T-cell (primary cell): ENCODE measurements at regions not wholly inside any gene's neighbourhood (a gene's known extent, or its start where the extent isn't known, plus 50 kb on each side); places are given as distances from the start of the nearest gene placed in this dataset.
"Not testable (repeated sequence)": the region's sequence is repeated elsewhere in the genome, so short reads cannot be mapped to it uniquely, and the experiment has no call there.

Experiments used
- ATAC-seq, 4 experiments: fragments of 200-7000 bp in 3 of 4; fragments of 150-1000 bp in 1 of 4; cut with Tn5 transposase; replicated peaks in 1 of 4; 1 replicate in 3 of 4; 2 replicates in 1 of 4; pipeline ENCODE4 v1.10.0; 2021; ENCODE audit warnings: moderate library complexity in 3 of 4, mild to moderate bottlenecking in 2 of 4, moderate number of reproducible peaks in 1 of 4
- CTCF ChIA-PET, 2 donors: fragments of 300-600 bp; sonication (Branson Sonifier 250); formaldehyde crosslinking; loops; one replicate each; lab custom pipeline; 2022; ENCODE audit warnings: antibody characterized with exemption in 2 of 2; lab: Charles Lee
- POLR2A ChIA-PET, 2 donors: fragments of 300-600 bp; sonication (Branson Sonifier 250); formaldehyde crosslinking; loops; one replicate each; lab custom pipeline; 2022; ENCODE audit warnings: antibody characterized with exemption in 2 of 2; lab: Charles Lee
- DNase-seq, 35 experiments: peaks; one replicate each; pipeline versions ENCODE4 v3.0.0 to v3.0.0-alpha.2; 2013 to 2023
- H3K27ac ChIP-seq: one replicate; pipeline ENCODE4 v1.5.1; 2013; ENCODE audit warnings: low read length
- H3K27me3 ChIP-seq, 2 experiments: replicated peaks in 1 of 2; 1 replicate in 1 of 2; 2 replicates in 1 of 2; pipeline versions ENCODE4 v1.6.1 to v1.7.0; 2013; ENCODE audit warnings: low read length in 1 of 2, mixed read lengths in 1 of 2; ENCODE audit not compliant: control insufficient read depth in 2 of 2, insufficient read depth in 2 of 2; ENCODE audit errors: extremely low read depth in 1 of 2
- H3K36me3 ChIP-seq, 2 donors: 1 replicate in 1 of 2; 2 replicates in 1 of 2; pipeline versions ENCODE4 v1.6.1 to v1.7.0; 2013; ENCODE audit warnings: low read length in 1 of 2; ENCODE audit not compliant: control insufficient read depth in 2 of 2, insufficient read depth in 1 of 2; ENCODE audit errors: extremely low read depth in 1 of 2
- H3K4me1 ChIP-seq, 2 experiments: 1 replicate in 1 of 2; 2 replicates in 1 of 2; pipeline versions ENCODE4 v1.6.1 to v1.7.0; 2013; ENCODE audit warnings: low read length in 2 of 2, mixed read lengths in 1 of 2; ENCODE audit not compliant: insufficient read depth in 2 of 2, control insufficient read depth in 1 of 2; ENCODE audit errors: extremely low read depth in 1 of 2
- H3K4me3 ChIP-seq, 2 donors: 1 replicate in 1 of 2; 2 replicates in 1 of 2; pipeline versions ENCODE4 v1.5.1 to v1.7.0; 2013; ENCODE audit warnings: mild to moderate bottlenecking in 2 of 2, low read length in 1 of 2, moderate library complexity in 1 of 2; ENCODE audit not compliant: control insufficient read depth in 1 of 2; ENCODE audit errors: extremely low read depth in 1 of 2
- H3K9me3 ChIP-seq: 2 replicates; pipeline ENCODE4 v1.7.0; 2013
- H3K27ac Mint-ChIP-seq, 2 donors: one replicate each; pipeline ENCODE4 v1.8.0; 2020 to 2021; ENCODE audit warnings: mild to moderate bottlenecking in 2 of 2, mixed read lengths in 2 of 2
- H3K27me3 Mint-ChIP-seq, 2 donors: one replicate each; pipeline ENCODE4 v1.8.0; 2021 to 2022; ENCODE audit warnings: mixed read lengths in 2 of 2
- H3K36me3 Mint-ChIP-seq: one replicate; pipeline ENCODE4 v1.8.0; 2021; ENCODE audit warnings: mixed read lengths
- H3K4me1 Mint-ChIP-seq, 3 donors: one replicate each; pipeline ENCODE4 v1.8.0; 2020 to 2022; ENCODE audit warnings: mixed read lengths in 3 of 3, mild to moderate bottlenecking in 1 of 3
- H3K4me3 Mint-ChIP-seq, 3 donors: one replicate each; pipeline ENCODE4 v1.8.0; 2020 to 2022; ENCODE audit warnings: mild to moderate bottlenecking in 3 of 3, mixed read lengths in 3 of 3, moderate library complexity in 3 of 3
- H3K9me3 Mint-ChIP-seq, 3 donors: one replicate each; pipeline ENCODE4 v1.8.0; 2020 to 2022; ENCODE audit warnings: mixed read lengths in 3 of 3
- WGBS: methylation state at CpG from one replicate; pipeline ENCODE4 v1.1.5; 2013; ENCODE audit warnings: missing lambda C conversion rate; ENCODE audit not compliant: insufficient coverage; 5-methylcytosine and 5-hydroxymethylcytosine counted together

DNA sequence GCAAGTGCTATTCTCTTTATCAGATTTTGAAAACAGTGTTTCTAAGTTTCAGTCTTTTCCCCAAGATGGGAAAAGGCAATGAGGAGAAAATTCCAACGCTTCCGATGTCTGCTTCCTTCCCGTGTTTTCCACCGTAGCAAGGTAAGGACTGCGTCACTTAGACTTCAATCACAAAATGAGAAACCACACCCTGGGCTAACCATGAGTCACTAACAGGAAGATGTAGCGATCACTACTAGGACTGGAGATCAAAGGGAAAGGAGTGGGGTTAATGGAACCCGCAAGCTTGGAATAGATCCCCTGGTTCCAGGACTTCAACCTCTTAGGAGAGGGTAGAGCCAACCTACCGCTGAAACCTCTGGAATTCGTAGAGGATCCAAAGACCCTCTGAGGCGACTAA, 250.7 kb upstream of the ZFP42 start:
- Mint-ChIP-seq H3K9me3 (peaks cover 10 to 35% (median 32%) of the 10 kb centered on the region in 3 donors), H3K36me3 (no peaks in the 10 kb centered on the region), H3K27me3 (no peaks in the 10 kb centered on the region), H3K4me1 (no peaks in the 10 kb centered on the region), H3K27ac (no peak overlapping the region), H3K4me3 (no peak overlapping the region)
- Histone ChIP-seq H3K27ac (no peak overlapping the region), H3K4me1 (no peaks in the 10 kb centered on the region), H3K27me3 (no peaks in the 10 kb centered on the region), H3K36me3 (no peaks in the 10 kb centered on the region), H3K4me3 (no peak overlapping the region), H3K9me3 (peaks cover 2% of the 10 kb centered on the region)
- 89% methylated on average over 5 of the region's 10 CpGs for WGBS
- no peak for DNase-seq
- no peak for ATAC-seq
- CTCF ChIA-PET = no interaction called here
- POLR2A ChIA-PET = no interaction called here

DNA sequence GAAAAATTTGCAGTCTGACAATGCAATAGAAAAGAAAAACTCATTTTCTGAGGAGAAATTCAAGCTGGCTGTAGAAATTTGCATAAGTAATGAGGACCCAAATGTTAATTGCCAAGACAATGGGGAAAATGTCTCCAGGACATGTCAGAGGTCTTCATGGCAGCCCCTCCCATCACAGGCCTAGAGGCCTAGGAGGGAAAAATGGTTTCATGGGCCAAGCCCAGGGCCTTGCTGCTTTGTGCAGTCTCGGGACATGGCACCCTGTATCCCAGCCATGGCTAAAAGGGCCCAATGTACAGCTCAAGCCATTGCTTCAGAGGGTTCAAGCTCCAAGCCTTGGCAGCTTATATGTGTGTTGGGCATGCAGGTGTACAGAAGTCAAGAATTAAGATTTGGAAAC, 244.9 kb upstream of the ZFP42 start:
- H3K27ac Mint-ChIP-seq, CTCF ChIA-PET, H3K27me3 ChIP-seq, H3K27ac ChIP-seq, H3K36me3 Mint-ChIP-seq, H3K27me3 Mint-ChIP-seq, POLR2A ChIA-PET, DNase-seq, H3K36me3 ChIP-seq, H3K4me1 ChIP-seq, ATAC-seq, H3K4me1 Mint-ChIP-seq, H3K9me3 ChIP-seq, H3K4me3 ChIP-seq, H3K4me3 Mint-ChIP-seq: not testable (repeated sequence)
- 50% methylated on average over 1 of the region's 1 CpG for WGBS
- H3K9me3 Mint-ChIP-seq = peaks cover 19 to 25% (median 20%) of the 10 kb centered on the region in 3 donors

DNA sequence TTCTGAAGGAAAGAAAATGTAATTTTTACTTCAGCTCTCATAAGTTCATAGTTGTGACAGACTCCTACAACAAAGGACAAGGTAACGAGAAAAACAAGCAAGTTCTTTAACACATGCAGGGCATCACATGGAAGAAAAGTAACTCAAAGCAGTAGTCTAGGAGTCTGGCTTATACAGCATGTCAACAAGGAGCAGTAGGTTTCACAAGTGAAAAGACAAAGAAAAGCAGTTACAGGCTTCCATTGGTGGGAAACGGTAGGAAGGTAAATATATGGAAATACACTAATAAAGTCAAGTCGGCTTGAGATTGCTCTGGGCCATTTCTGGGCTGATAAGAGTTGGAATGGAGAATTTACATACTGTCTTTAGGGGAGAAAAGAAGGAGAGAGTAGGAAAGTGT, 228.4 kb upstream of the ZFP42 start:
- Mint-ChIP-seq H3K36me3 (no peaks in the 10 kb centered on the region), H3K4me1 (no peaks in the 10 kb centered on the region), H3K27me3 (no peaks in the 10 kb centered on the region), H3K4me3 (no peak overlapping the region), H3K9me3 (peaks cover 11 to 22% (median 14%) of the 10 kb centered on the region in 3 donors), H3K27ac (no peak overlapping the region)
- WGBS = 43% methylated on average over 2 of the region's 3 CpGs
- H3K4me1 ChIP-seq = no peaks in the 10 kb centered on the region
- DNase-seq (no peak), ATAC-seq (no peak)
- no peaks in the 10 kb centered on the region for H3K9me3 ChIP-seq
- H3K36me3 ChIP-seq = no peaks in the 10 kb centered on the region
- H3K27ac ChIP-seq = no peak overlapping the region
- no peak overlapping the region for H3K4me3 ChIP-seq
- CTCF ChIA-PET = no interaction called here
- no peaks in the 10 kb centered on the region for H3K27me3 ChIP-seq
- POLR2A ChIA-PET = no interaction called here

DNA sequence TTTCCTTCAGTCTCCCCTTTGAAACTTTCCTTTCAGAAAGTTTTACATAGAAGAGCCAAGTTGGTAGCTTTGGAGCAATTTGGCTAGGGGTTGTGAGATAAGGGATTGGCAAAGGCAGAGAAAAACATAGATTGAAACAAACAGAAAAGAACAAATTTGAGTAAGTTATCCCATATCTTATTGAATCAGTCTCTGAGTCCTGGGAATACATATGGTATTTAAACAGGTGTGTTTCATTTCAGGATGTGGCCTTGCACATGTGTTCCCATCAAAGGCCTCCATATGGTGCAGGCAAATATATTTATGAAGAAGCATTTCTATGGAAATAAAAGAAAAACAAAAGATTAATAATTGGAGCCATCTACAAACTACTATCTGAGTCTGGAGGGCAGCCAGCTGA, 227.9 kb upstream of the ZFP42 start:
- H3K36me3 ChIP-seq = no peaks in the 10 kb centered on the region
- H3K27me3 Mint-ChIP-seq = no peaks in the 10 kb centered on the region
- POLR2A ChIA-PET = interaction anchor here in 1 of 2 donors (0.6 kb wide), 1 partner anchor 67 kb away, joined by 5 read pairs; no protein-coding TSS in a partner anchor
- no peaks in the 10 kb centered on the region for H3K27me3 ChIP-seq
- H3K4me1 ChIP-seq = no peaks in the 10 kb centered on the region
- ATAC-seq (no peak), DNase-seq (no peak)
- peaks cover 7 to 22% (median 14%) of the 10 kb centered on the region in 3 donors for H3K9me3 Mint-ChIP-seq
- no peaks in the 10 kb centered on the region for H3K4me1 Mint-ChIP-seq
- CTCF ChIA-PET = no interaction called here
- no peaks in the 10 kb centered on the region for H3K36me3 Mint-ChIP-seq
- H3K4me3 ChIP-seq = no peak overlapping the region
- H3K27ac Mint-ChIP-seq = no peak overlapping the region
- H3K27ac ChIP-seq = no peak overlapping the region
- H3K4me3 Mint-ChIP-seq = no peak overlapping the region
- H3K9me3 ChIP-seq = no peaks in the 10 kb centered on the region

DNA sequence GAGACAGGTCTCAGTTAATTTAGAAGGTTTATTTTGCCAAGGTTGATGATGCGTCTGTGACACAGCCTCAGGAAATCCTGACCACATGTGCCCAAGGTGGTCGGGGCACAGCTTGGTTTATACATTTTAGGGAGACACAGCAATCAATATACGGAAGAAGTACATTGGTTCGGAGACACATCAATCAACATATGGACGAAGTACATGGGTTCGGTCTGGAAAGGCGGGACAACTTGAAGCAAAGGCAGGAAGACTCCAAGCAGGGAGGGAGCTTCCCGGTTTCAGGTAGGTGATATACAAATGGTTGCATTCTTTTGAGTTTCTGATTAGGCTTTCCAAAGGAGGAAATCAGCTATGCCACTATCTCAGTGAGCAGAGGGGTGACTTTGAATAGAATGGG, 225.2 kb upstream of the ZFP42 start:
- no peaks in the 10 kb centered on the region for H3K9me3 ChIP-seq
- Mint-ChIP-seq H3K4me3 (no peak overlapping the region), H3K27me3 (no peaks in the 10 kb centered on the region), H3K27ac (no peak overlapping the region), H3K9me3 (peaks cover 0 to 19% (median 16%) of the 10 kb centered on the region in 3 donors), H3K36me3 (no peaks in the 10 kb centered on the region), H3K4me1 (no peaks in the 10 kb centered on the region)
- H3K4me1 ChIP-seq = no peaks in the 10 kb centered on the region
- 85% methylated on average over 8 of the region's 8 CpGs for WGBS
- H3K36me3 ChIP-seq = no peaks in the 10 kb centered on the region
- no peaks in the 10 kb centered on the region for H3K27me3 ChIP-seq
- H3K27ac ChIP-seq = no peak overlapping the region
- DNase-seq (no peak), ATAC-seq (no peak)
- CTCF ChIA-PET = no interaction called here
- no peak overlapping the region for H3K4me3 ChIP-seq
- POLR2A ChIA-PET = no interaction called here

DNA sequence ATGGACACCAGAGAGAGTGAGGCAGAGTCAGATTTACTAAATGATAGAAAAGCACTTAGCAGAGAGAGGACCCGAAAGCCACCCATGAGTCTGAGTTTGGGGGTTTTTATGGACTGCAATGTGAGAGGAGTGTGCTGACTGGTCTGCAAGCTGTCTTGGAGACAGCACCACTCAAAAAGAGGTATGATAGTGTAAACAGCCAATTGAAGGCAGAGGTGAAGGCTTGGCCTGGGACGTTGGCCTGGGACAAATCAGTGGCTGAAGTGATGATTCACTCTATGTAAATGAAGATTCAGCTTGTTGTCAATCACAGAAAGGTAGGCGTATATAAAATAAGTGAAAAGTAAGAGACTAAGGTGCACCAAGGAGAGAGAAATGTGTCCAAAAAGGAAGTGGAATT, 217.6 kb upstream of the ZFP42 start:
- 70% methylated on average over 2 of the region's 3 CpGs for WGBS
- Histone ChIP-seq H3K27me3 (no peaks in the 10 kb centered on the region), H3K27ac (no peak overlapping the region), H3K4me1 (no peaks in the 10 kb centered on the region), H3K9me3 (peaks cover 4% of the 10 kb centered on the region), H3K36me3 (no peaks in the 10 kb centered on the region), H3K4me3 (no peak overlapping the region)
- no peaks in the 10 kb centered on the region for H3K36me3 Mint-ChIP-seq
- ChIA-PET CTCF (interaction anchor here in 1 of 2 donors (0.6 kb wide), 1 partner anchor 34 kb away, joined by 4 read pairs; no protein-coding TSS in a partner anchor), POLR2A (no interaction called here)
- H3K9me3 Mint-ChIP-seq = peaks cover 10 to 18% (median 12%) of the 10 kb centered on the region in 3 donors
- no peak for DNase-seq
- no peaks in the 10 kb centered on the region for H3K27me3 Mint-ChIP-seq
- H3K27ac Mint-ChIP-seq = no peak overlapping the region
- no peaks in the 10 kb centered on the region for H3K4me1 Mint-ChIP-seq
- ATAC-seq = no peak
- no peak overlapping the region for H3K4me3 Mint-ChIP-seq

DNA sequence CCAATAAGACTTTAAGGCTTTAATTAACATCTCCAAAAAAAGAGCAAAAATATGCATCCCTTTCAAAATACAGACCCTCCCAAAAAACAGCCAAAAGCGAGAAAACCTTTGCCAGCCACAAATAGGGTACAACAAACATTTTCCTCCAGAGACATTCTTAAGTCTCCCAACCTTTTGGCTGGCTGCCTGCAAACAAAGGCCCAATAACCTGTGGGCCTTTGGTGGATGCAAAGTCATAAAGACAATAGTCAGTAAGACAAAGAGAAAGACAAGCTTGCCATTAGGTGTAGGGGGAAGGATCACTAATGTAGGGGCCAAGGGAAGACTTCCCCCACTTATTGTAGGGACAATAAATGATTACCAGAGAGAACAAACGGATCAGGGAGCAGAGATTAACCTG, 215.5 kb upstream of the ZFP42 start:
- no CpG with 5 or more reads among the region's 2 CpGs for WGBS
- Mint-ChIP-seq H3K4me1 (no peaks in the 10 kb centered on the region), H3K4me3 (no peak overlapping the region), H3K27me3 (no peaks in the 10 kb centered on the region), H3K9me3 (peaks cover 11 to 21% (median 12%) of the 10 kb centered on the region in 3 donors), H3K36me3 (no peaks in the 10 kb centered on the region), H3K27ac (no peak overlapping the region)
- ChIA-PET CTCF (no interaction called here), POLR2A (no interaction called here)
- H3K27me3 ChIP-seq = no peaks in the 10 kb centered on the region
- peaks cover 4% of the 10 kb centered on the region for H3K9me3 ChIP-seq
- no peak overlapping the region for H3K27ac ChIP-seq
- H3K4me3 ChIP-seq = no peak overlapping the region
- H3K36me3 ChIP-seq = no peaks in the 10 kb centered on the region
- no peak for DNase-seq
- ATAC-seq = no peak
- no peaks in the 10 kb centered on the region for H3K4me1 ChIP-seq
